Peyer's patch (tissue), 4 donors: ENCODE measurements at regions not wholly inside any gene's neighbourhood (a gene's known extent, or its start where the extent isn't known, plus 50 kb on each side); places are given as distances from the start of the nearest gene placed in this dataset.

ENCODE experiments used
- DNase-seq, 3 donors: peaks; one replicate each; pipeline ENCODE4 v3.0.0-alpha.2; 2017 to 2019
- H3K27ac ChIP-seq, 4 donors: fragments of 200-600 bp; sonication (generic); one replicate each; pipeline ENCODE4 v1.5.1; 2016 to 2019
- H3K27me3 ChIP-seq, 2 donors: fragments of 200-600 bp; sonication (generic); one replicate each; pipeline ENCODE4 v1.5.1; 2019
- H3K36me3 ChIP-seq, 3 donors: fragments of 200-600 bp; sonication (generic); one replicate each; pipeline ENCODE4 v1.5.1; 2016 to 2019
- H3K4me1 ChIP-seq, 4 donors: fragments of 200-600 bp; sonication (generic); one replicate each; pipeline ENCODE4 v1.5.1; 2016 to 2019
- H3K4me3 ChIP-seq, 4 donors: fragments of 200-600 bp; sonication (generic); 1 replicate in 3 of 4; 2 replicates in 1 of 4; pipeline ENCODE4 v1.5.1; 2016 to 2019; ENCODE audit warnings: mild to moderate bottlenecking in 1 of 4
- H3K9me3 ChIP-seq, 4 donors: fragments of 200-600 bp; sonication (generic); one replicate each; pipeline ENCODE4 v1.5.1; 2016 to 2019; ENCODE audit warnings: mild to moderate bottlenecking in 1 of 4
- POLR2A ChIP-seq, 2 donors: fragments of 450-650 bp; IDR thresholded peaks; one replicate each; pipeline ENCODE4 v1.5.1; 2017; ENCODE audit warnings: antibody characterized with exemption in 2 of 2, mild to moderate bottlenecking in 2 of 2, moderate library complexity in 2 of 2
- TF ChIP-seq, protein P1 (sequence below), 6 experiments: fragments of 450-650 bp in 4 of 6; fragments of 200-600 bp in 2 of 6; sonication (generic) in 1 of 6; IDR thresholded peaks; one replicate each; pipeline ENCODE4 v1.5.1; 2017 to 2019; ENCODE audit warnings: antibody characterized with exemption in 6 of 6, mild to moderate bottlenecking in 3 of 6, moderate library complexity in 1 of 6

DNA sequence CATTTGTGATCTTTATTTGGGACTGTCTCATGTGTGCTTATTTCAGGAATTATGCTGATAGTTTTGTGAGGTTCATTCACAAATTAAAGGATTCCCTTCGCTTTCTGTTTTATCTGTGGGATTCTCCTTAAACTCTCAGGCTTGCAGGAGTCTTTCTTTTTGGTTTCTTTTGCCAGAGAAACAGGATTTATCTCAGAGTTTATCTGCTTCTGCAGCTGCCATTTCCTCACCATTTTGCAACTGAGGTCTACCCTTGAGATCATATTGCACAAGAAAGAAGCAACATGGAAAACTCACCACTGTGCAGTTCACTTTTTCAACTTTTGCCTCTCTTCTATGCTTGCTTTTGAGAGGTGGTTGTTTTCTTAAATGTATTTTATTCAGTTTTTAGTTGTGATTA lies 201.0 kb downstream of the PRL start:
- no peak overlapping the region for H3K27ac ChIP-seq
- no peaks in the 10 kb centered on the region for H3K4me1 ChIP-seq
- H3K4me3 ChIP-seq: no peak overlapping the region
- H3K36me3 ChIP-seq: no peaks in the 10 kb centered on the region
- no peak for DNase-seq
- no peaks in the 10 kb centered on the region for H3K27me3 ChIP-seq
- H3K9me3 ChIP-seq: no peaks in the 10 kb centered on the region
- TF ChIP-seq, protein P1, sequence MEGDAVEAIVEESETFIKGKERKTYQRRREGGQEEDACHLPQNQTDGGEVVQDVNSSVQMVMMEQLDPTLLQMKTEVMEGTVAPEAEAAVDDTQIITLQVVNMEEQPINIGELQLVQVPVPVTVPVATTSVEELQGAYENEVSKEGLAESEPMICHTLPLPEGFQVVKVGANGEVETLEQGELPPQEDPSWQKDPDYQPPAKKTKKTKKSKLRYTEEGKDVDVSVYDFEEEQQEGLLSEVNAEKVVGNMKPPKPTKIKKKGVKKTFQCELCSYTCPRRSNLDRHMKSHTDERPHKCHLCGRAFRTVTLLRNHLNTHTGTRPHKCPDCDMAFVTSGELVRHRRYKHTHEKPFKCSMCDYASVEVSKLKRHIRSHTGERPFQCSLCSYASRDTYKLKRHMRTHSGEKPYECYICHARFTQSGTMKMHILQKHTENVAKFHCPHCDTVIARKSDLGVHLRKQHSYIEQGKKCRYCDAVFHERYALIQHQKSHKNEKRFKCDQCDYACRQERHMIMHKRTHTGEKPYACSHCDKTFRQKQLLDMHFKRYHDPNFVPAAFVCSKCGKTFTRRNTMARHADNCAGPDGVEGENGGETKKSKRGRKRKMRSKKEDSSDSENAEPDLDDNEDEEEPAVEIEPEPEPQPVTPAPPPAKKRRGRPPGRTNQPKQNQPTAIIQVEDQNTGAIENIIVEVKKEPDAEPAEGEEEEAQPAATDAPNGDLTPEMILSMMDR (IDR thresholded peaks at IDR 0.05): no peak
- TF ChIP-seq POLR2A (IDR thresholded peaks at IDR 0.05): no peak

DNA sequence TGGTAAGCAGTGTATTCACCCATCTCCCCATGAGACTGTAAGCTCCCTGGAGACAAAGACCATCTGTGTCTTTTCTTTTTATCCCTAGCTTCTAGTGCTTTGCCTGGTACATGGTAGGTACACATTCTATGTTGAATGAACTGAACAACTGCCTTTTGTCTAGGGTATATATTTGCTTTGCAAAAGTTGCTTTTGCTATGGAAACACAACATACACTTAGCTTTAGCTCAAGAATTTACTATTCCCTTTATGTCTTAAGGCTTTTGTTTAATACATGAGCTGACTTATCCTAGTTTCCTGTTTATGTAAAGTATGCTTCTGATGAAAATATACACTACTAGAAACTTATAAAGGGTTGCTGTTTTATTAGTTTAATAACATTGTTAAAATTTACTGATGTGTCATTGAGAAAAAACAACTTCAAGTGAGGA lies 198.2 kb downstream of the PRL start:
- TF ChIP-seq POLR2A (IDR thresholded peaks at IDR 0.05): no peak
- TF ChIP-seq, protein P1 (IDR thresholded peaks at IDR 0.05): no peak
- no peaks in the 10 kb centered on the region for H3K36me3 ChIP-seq
- H3K27me3 ChIP-seq: no peaks in the 10 kb centered on the region
- no peaks in the 10 kb centered on the region for H3K9me3 ChIP-seq
- no peak overlapping the region for H3K4me3 ChIP-seq
- no peaks in the 10 kb centered on the region for H3K4me1 ChIP-seq
- no peak overlapping the region for H3K27ac ChIP-seq
- no peak for DNase-seq

DNA sequence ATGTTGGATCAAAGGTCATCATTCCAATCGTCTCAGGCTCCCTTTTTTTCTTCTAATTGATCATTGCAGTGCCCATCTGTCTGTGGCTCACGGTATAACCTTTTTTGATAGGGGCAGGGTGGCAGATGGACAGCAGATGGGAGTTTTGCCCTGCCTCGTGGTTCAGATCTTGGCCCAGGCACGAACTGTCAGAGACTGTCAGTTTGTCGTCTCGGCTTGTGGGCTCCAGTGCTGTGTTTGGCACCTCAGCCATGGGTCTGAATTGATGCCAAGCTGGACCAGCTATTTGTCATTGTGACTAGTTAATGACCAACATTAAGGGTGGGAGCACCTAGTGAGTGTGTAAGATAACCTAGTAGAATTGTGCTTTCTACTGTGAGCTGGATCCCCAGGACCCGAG lies 197.6 kb downstream of the PRL start:
- no peak overlapping the region for H3K27ac ChIP-seq
- TF ChIP-seq POLR2A (IDR thresholded peaks at IDR 0.05): no peak
- TF ChIP-seq, protein P1 (IDR thresholded peaks at IDR 0.05): no peak

DNA sequence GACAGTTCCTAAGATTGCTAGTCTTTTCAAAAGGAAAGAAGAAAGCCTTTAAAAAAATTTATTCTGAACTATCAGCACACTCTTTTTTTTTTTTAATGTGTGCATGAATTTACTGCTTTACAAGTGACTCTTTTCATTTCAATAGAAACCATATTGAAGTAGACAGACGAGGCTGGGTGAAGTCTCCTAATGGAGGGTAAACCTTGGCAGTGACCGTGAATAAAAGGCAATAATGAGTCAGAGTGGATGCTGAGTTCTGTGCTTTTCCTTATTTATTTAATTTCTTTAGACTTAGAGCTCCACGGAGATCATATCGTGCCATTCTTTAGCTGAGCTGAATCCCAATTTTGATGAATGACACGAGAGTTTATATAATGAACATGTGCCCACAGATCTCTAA lies 196.9 kb downstream of the PRL start:
- no peak for DNase-seq
- H3K36me3 ChIP-seq: no peaks in the 10 kb centered on the region
- no peak overlapping the region for H3K27ac ChIP-seq
- H3K4me1 ChIP-seq: no peaks in the 10 kb centered on the region
- TF ChIP-seq, protein P1 (IDR thresholded peaks at IDR 0.05): no peak
- TF ChIP-seq POLR2A (IDR thresholded peaks at IDR 0.05): no peak
- H3K9me3 ChIP-seq: no peaks in the 10 kb centered on the region
- no peaks in the 10 kb centered on the region for H3K27me3 ChIP-seq
- H3K4me3 ChIP-seq: no peak overlapping the region

More for the DNA sequence above, 197.6 kb downstream of the PRL start:
- H3K4me3 ChIP-seq: no peak overlapping the region
- H3K4me1 ChIP-seq: no peaks in the 10 kb centered on the region
- no peaks in the 10 kb centered on the region for H3K27me3 ChIP-seq
- no peak for DNase-seq
- H3K9me3 ChIP-seq: no peaks in the 10 kb centered on the region
- no peaks in the 10 kb centered on the region for H3K36me3 ChIP-seq

DNA sequence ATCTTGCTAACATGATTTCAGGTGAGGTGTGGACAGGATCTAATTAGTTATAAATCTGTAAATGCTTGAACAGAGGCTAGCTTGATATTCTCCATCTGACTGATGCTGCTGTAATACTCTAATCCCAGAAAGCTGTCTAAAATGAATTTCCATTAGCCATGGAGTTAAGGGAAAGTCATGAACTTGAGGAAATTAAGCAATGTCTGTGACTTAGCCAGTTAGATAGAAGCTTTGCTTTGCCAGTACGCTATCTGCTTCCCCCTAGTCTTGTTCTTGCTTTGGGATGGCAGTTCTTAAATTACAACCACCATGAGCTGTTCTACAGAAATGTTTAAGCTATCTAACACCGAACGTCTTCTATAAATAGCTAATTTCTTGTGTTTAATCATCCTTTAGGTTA lies 195.7 kb downstream of the PRL start:
- TF ChIP-seq, protein P1 (IDR thresholded peaks at IDR 0.05): no peak
- no peak for TF ChIP-seq POLR2A (IDR thresholded peaks at IDR 0.05)
- Histone ChIP-seq H3K27ac (no peak overlapping the region), H3K27me3 (no peaks in the 10 kb centered on the region), H3K36me3 (no peaks in the 10 kb centered on the region), H3K9me3 (no peaks in the 10 kb centered on the region), H3K4me3 (no peak overlapping the region), H3K4me1 (no peaks in the 10 kb centered on the region)
- no peak for DNase-seq

DNA sequence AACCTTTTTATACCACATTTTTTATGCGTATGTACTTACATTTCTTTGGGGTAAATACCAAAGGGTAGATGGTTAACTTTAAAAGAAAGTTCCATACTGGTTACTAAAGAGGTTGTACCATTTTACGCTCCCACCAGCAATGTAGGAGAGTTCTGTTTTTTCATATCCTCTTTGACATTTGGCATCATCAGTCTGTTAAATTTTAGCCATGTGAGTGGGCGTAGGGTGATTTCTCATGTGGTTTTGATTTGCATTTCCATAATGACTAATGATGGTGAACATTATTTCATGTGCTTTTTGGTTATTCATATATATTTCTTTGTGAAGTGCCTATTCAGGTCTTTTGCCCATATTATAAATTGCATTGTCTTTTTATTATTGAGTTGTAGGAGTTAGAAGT lies 194.2 kb downstream of the PRL start:
- Histone ChIP-seq H3K4me1 (no peaks in the 10 kb centered on the region), H3K27me3 (no peaks in the 10 kb centered on the region), H3K36me3 (no peaks in the 10 kb centered on the region), H3K27ac (no peak overlapping the region), H3K4me3 (no peak overlapping the region), H3K9me3 (no peaks in the 10 kb centered on the region)
- no peak for DNase-seq
- no peak for TF ChIP-seq POLR2A (IDR thresholded peaks at IDR 0.05)
- TF ChIP-seq, protein P1 (IDR thresholded peaks at IDR 0.05): no peak
